HuH-7.5 (cell line): ENCODE measurements at regions not wholly inside any gene's neighbourhood (a gene's known extent, or its start where the extent isn't known, plus 50 kb on each side); places are given as distances from the start of the nearest gene placed in this dataset.
A peak's percentile ranks its signal among the peaks of the same experiment; 100 is the strongest.
"Not testable (repeated sequence)": the region's sequence is repeated elsewhere in the genome, so short reads cannot be mapped to it uniquely, and the experiment has no call there.

Experiments used
- DNase-seq: peaks from one replicate; pipeline ENCODE4 v3.0.0; 2011; ENCODE audit warnings: low spot score

- no peak for DNase-seq
Measured at GRCh38 chr4:1589098-1589497, 95.0 kb downstream of the FAM53A start.

DNA sequence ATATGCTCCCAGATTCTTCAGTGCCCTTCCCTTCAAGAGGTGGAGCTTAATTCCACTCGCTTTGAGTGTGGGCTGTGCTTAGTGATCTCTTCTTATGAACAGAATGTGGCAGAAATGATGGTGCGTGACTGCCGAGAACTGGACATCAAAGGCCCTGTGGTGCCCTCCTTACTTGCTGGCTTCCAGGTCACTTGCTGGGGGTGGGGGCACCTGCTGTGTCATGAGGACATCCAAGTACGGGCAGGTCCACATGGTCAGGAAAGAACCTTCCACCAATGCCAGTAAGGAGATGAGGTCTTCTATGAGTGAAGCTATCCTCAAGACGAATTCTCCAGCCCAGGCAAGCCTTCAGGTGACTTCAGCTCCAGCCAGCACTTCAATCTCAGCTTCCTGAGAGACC is 95.8 kb downstream of the FAM53A start:
- no peak for DNase-seq

- no peak for DNase-seq
Measured at GRCh38 chr4:1584498-1584897, 99.6 kb downstream of the FAM53A start.

- DNase-seq: no peak
Measured at GRCh38 chr4:1583859-1584258, 100.3 kb downstream of the FAM53A start.

DNA sequence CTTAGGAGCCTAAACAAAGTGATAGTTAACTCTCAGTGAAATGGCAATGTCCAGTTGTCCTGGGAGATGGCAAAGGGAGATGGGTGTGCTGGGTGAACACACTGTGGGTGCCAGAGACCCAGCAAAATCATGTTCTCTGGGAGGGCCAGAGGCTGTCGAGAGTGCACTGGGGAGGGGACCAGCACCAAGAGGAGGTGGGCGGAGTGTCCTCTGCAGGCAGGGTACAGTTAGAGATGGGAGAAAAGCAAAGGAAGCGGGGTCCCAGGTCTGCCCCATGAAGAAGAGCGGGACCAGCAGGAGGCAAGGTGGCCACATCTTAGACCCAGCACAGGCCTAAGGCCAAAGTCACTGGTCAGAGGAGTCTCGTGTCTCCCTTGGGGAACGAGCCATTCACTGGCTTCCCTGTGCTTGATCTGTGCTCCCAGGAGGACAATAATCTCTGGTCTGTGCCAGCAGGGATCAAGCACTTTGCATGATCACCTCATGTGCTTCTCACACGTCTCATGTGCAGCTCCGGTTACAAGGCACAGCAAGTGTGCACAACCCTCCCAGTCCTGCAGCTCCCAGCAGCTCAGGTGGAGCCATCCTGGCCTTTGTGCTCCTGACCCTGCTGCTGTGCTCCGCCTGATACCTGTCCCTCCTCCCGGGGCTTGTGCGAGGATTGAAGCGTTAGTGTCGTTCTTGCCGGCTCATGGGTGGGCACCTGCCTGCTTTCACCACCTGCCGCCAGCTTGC is 100.9 kb downstream of the FAM53A start:
- no peak for DNase-seq

DNA sequence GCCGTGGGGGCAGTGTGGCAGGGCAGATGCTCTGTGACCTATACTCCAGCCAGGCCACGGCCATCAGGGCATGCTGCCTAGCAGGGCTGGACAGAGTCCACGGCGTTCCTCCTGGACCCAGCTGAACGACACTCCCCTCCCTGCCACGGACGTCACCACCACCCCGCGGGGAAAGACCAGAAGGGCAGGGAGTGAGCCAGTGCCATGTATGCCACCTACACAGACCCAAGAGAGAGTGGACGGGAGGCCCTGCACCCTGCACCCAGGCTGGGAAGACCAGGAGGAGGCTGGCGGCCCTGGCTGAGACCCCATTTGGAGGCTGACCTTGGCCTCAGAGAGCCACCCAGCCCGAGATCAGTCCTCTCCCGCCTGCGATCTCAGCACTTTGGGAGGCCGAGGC is 101.9 kb downstream of the FAM53A start:
- no peak for DNase-seq

DNA sequence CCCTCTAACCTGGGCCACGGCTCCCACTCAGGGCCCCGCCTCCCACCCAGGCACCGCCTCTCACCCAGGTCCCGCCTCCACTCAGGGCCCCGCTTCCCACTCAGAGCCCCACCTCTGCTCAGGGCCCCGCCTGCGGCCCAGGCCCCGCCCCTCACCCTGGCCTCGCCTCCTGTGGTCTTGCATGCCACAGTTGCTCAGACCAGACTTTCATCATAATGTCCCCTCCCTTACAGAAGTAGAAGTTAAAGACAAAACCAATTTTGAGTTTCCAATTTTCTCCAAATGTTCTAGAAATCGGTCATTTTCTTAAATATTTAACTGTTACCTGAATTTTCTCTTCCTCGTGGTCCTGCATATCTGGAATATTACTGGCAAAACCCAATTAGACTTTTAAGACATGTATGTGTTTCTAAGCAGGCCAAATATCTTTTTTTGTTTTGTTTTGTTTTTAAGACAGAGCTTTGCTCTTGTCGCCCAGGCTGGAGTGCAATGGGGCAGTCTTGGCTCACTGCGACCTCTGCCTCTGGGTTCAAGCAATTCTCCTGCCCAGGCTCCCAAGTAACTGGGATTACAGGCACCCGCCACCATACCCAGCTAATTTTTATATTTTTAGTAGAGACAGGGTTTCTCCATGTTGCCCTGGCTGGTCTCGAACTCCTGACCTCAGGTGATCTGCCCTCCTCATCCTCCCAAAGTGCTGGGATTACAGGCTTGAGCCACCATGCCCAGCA is 102.8 kb downstream of the FAM53A start:
- peak; percentile 83 for DNase-seq

GRCh38 chr4:1580692-1581012 is 103.5 kb downstream of the FAM53A start:
- not testable (repeated sequence) for DNase-seq

GRCh38 chr4:1579901-1580691 is 104.0 kb downstream of the FAM53A start:
- peak; percentile 84 for DNase-seq

- peak; percentile 92 for DNase-seq
Measured at GRCh38 chr4:1579001-1579900, 104.9 kb downstream of the FAM53A start.

GRCh38 chr4:1578251-1578773 is 105.8 kb downstream of the FAM53A start:
- DNase-seq: no peak

DNA sequence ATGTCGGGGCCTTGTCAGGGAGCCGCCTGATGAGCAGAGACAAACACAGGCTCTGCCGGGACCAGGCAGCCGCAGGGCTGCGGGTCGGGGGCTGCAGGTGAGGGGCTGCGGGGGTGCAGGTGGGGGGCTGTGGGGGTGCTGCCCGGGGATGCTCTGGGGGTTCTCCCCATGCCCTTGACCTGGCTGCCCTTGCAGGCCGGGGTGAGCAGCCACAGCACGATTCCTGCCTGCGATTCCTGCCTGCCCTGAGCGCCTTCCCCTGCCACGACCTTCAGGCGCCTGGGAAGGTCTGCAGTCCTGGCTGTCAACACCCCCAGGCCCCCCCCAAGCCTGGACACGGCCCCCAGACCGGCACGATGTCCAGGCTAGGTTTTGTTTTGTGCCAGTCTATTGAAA is 106.3 kb downstream of the FAM53A start:
- DNase-seq: no peak

- no peak for DNase-seq
Measured at GRCh38 chr4:1576961-1577821, 106.9 kb downstream of the FAM53A start.

DNA sequence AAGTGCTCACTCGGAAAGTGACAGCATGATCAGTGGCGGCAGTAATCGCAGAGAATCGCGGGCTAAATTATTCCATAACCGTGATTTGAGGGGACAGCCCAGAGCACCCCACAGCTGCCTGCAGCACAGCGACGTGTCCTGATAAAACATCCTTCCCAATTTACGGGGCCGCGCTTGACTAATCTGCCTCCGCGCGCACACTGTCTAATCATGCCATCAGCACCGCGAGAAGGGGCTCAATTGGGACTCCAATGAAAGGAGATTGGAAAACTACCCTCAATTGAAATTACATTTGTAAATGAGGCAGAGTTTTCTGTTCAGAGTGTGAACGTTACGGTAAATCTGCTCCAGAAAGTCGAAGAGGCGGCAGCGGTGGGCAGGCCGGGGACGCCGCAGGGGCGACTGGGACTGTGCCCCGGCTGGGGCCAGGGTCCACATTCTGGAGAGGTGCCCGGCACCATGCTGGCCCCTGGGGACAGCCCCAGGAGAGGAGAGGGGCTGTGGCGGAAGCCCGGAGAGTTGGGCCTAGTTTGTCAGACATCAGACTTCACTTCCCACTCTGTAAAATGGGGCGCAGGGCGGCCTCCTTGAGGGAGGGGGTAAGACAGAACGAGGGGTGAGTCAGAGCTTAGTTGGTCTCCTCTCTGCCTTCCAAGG is 107.7 kb downstream of the FAM53A start:
- no peak for DNase-seq

- DNase-seq: no peak
Measured at GRCh38 chr4:1575418-1576303, 108.5 kb downstream of the FAM53A start.

GRCh38 chr4:1574601-1575417 is 109.3 kb downstream of the FAM53A start:
- no peak for DNase-seq

DNA sequence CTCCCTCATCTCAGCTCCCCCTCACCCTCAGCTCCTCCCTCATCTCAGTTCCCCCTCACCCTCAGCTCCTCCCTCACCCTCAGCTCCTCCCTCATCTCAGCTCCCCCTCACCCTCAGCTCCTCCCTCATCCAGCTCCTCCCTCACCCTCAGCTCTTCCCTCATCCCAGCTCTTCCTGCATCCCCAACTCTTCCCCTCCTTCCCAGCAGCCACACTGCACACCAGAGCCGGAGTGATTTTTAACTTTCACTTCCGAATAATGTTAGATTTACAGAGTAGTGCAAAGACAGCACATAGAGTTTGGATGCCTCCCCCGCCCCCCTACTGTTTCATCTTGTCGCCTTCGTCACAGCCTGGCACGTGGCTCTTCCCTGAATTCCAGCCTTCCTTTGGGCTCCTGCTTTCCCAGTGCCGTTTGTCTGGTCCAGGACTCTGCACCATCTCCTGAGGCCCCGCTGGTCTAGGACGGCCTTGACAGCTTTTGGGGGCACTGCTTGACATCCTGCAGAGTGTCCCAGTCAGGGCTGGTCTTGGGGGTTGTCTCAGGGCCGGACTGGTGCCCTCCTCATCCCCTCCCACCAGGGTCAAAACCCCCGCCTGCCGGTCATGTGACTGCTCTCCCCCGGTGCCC is 110.2 kb downstream of the FAM53A start:
- no peak for DNase-seq
